Kidney glomerular epithelial cell (primary cell): ENCODE measurements at regions not wholly inside any gene's neighbourhood (a gene's known extent, or its start where the extent isn't known, plus 50 kb on each side); places are given as distances from the start of the nearest gene placed in this dataset.
"Not testable (repeated sequence)": the region's sequence is repeated elsewhere in the genome, so short reads cannot be mapped to it uniquely, and the experiment has no call there.

Experiments
- DNase-seq: peaks from one replicate; lab custom pipeline; 2025; lab: John Stamatoyannopoulos, UW

DNA sequence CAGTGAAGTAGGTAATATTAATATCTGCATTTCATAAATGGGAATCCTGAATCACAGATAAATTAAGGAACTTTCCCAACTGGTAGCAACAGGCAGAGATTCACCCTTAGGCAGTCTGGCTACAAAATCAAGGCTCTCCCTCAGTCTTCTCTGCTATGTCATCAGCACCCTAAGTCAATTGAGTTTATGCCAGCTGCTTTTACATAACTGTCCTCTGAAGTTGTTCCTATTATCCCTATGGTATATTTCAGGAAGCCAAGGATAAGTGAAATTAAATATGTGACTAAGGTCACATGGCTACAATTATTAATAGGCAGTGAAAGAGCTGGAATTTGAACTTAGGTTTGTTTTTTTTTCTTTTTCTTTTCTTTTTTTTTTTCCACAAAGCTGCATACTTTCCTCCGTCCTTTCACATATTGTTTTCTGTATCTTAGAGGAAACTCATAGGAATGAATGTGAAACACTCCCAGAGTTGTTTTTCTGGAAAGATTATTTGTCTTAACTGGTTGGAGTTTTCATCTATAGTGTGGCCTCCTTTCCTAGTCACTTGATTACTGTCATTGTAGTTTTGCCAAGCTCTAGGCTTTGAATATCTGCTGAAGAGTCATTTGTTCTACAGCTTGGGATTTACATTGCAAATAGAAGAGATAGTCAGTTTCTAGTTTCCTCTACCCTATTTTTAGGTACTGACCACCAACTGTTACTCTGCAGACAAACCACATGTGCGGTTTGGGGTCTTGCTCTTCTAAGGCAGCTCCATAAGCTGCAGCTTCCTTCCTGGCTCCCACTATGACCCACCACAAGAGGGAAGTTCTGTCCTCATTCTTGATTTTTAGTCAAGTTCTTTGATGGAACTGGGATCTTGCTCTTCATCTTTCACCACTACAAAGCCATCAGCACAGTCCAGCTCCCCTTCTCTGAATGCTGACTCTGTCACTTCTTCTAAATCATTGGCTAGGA lies 338.0 kb upstream of the KIAA1217 start:
- DNase-seq = no peak

DNA sequence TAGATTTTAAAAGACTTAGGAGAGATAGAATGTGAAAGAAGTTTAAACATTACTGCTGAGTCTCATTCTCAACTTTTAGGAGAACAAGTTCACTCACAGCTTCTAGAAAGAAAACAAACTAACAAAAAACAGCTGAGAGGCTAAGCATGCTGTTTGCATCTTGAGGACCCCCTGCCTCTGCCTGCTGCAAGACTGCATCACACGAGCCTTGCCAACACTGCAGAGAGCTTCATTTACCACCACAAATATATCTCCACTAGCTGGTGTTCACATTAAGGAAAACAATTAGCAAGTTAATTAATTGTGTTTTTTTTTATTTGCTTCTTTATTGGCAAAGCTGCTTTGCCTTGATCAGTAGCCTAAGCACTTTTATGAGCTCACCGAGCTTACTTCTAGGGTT lies 336.6 kb upstream of the KIAA1217 start:
- no peak for DNase-seq

DNA sequence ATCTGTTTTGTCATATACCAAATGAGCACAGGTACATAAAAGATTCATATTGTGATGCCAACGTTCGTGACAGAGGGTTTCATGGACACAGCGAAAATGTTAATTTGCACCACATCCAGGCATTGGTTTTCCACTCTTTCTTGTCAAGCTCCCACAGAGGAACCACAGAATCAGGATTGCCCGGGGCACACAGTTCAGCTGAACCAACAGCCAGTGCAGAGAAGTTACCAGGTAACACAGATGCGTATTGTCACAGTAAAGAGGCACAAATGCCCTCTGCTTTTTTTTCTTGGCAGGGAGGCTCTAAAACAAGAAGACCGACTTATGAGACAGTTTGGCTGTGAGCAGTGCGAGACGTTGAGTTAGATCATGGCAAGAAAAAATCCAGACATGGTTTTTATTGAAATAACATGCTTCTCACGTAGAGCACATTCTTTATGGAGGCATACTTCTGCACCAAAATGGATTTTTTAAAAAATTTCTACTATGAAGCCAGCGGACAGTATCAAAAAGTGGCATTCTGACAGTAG lies 331.1 kb upstream of the KIAA1217 start:
- no peak for DNase-seq

DNA sequence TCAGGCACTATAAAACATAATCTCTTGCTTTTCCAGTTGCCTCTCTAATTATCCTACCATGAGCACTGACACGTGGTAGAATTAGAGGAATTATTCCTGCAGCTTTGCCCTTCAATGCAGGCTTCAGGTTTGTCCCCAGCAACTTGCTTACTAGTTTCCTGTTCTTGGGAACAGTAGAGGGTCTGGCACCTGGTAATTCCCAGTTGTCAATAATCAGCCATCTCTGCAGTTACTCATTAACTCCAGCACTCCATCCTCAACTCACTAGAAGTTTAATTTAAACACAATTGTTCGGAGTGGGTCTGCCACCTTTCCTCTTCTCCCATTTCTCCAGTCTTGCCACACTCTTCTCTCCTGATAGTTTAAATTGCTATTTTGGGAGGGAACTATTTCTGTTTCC lies 324.3 kb upstream of the KIAA1217 start:
- DNase-seq = no peak

DNA sequence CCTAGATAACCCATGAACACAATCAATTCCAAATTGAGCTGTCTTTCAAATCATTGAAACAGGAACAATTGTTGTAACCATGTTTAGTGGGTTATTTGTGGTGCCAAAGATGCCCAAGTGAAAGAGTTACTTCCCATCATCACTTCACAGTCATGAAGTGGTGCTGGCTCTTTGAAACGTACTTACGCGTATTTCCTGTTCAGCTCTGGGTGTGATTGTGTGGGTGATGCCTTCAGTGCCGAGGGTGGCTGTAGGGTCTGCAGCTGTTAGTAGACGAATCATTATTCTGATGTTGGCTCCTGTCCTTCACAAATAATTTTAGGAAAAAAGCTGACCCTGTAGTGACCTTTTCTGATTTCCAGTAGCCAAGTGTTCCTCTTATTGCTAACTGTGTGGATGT lies 323.1 kb upstream of the KIAA1217 start:
- DNase-seq = no peak

DNA sequence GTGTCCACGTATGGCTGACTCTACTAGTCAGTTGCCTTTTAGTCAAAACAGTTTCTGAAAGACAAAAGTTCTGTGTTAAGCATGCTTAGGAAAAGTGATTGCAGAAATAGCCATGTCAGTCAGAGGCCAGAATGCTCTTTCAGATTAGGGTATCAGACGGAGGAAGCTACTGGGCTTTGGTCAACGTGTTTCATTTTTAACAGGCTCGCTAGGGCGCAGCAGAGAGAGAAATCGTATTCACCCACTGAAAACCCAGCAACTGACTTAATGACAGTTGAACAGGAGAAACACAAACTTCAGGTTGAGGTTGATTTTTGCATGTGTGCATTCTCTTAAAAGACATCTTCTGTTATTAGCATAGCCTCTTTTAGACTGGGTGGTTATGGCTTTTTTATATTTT lies 322.6 kb upstream of the KIAA1217 start:
- DNase-seq = no peak

DNA sequence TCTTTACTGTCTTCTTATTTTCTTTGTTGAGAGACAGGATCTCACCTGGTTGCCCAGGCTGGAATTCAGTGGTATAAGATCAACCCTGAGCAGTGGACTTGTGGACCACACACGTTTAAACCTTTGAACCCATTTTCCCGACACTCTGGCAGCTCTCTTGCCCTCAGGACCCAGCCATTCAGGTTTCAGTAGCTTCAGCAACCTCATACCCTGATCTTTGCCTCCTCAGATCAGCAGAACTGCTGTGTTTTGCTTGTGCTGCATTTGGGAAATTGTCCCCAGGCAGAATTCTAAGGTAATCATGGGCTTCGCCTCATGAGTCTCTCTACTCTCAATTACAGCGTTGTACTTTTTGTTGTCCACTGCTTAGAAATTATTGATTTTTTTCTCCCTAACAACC lies 317.6 kb upstream of the KIAA1217 start:
- DNase-seq = no peak

DNA sequence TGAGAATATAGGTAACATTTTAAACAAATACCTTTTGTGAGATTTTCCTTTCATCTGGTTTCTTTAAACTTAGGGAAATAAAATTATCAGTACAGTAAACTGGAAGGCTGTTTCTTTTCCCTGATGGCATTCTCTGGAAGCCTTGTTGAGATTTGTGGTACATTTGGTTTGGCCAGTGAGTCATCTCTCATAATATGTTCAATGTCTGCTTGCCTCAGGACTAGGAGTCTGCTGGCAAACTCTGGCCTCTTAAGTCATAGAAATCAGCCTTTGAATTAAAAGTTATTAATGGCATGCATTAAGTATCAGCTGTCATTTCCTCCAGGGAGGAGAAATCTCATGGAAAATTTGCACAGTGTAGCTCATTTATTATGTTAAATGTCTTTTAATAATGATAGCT lies 316.6 kb upstream of the KIAA1217 start:
- peak; percentile 10 for DNase-seq

DNA sequence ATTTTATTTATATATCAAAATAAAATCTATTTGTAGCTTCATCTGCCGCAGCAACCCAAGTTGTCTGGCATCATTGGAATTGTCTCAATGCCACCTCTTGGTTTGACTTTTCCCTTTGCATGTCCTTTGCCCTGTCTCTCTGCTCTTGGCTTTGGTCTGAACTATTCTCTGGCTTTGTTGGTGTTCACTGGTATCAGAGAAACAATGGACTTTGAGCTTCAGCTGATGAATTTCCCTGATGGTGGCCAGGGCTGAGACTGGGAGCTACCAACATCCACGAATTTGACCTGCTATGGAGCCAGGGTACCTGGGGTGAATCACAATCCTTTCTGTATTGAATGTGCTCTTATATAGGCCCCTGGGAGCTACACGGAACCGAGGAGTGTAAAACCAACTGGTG lies 311.7 kb upstream of the KIAA1217 start:
- no peak for DNase-seq

DNA sequence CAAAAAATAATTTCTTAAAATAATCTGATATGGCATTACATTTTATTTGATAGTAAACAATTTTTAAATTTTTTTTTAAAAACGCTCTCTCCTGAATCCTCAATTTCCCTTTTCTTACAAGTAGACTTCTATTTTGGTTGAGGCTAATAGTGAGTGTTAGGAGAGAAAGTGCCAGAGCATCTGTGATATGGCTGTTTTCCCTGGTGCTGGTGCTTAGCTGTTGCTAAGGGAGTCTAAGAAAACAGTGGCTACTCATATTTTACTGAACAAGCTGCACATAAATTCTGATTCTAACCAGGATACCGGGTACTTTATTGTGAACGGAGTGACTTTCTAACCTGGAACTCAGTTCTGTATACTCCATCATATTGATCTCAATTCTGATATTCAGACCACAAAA lies 311.1 kb upstream of the KIAA1217 start:
- DNase-seq = no peak

DNA sequence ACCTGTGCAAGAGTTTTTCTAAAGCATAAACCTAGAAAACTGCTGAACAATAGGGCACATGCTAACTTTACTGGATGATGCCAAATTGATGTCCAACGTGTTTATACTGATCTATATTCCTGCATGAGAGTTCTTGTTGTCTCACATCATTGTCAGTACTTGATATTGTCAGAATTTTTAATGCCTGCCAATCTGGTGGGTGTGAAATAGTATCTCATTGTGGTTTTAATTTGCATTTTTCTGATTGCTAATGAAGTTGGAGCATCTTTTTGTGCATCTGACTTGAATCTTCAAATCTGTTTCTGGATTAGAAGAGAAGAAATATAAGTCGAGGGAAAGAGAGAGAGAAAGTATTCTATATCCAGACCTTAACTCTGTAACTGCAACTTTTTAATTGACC lies 309.8 kb upstream of the KIAA1217 start:
- DNase-seq = no peak

DNA sequence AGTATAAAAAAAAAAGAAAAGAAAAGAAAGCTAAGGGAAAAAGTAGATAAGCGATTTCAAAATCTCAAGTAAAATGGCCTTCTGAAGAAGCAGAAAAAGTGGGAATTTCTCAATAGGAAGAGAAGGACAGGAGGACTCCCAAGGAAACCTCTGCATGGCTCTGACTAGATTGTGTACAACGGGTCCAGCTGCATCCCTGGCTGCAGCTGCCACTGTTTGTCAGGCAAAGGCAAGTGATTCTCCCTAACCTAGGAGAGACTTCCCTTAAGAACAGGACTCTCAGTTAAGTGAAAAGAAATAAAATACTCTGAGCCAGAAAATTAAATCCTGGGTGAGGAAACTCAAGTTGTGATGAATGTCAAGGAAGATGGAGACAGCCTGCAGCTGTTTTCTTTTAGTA lies 298.6 kb upstream of the KIAA1217 start:
- DNase-seq = no peak

DNA sequence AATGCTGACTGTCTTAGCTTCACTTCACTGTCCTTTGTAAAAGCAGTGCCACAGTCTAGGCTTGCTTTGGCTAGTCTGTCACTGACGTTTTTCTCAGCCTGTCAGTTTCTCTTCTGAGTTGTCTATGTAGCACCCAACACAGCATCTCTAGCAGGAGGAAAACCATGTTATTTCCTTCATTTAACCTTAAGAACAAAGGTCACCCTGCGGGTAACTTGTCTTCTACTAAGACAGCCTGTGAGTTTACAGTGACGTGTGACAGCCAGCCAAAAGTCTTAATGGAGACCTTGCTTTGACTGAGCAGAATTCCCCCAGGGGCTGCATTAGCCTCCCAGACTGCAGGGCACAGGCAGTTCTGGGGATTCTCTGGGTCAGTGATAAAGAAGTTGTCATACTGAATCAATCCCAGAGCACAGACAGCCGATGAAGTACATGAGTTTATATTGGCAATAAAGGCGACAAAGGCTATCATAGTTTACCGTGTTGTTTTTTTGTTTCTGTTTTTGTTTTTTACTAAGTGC lies 296.0 kb upstream of the KIAA1217 start:
- no peak for DNase-seq

DNA sequence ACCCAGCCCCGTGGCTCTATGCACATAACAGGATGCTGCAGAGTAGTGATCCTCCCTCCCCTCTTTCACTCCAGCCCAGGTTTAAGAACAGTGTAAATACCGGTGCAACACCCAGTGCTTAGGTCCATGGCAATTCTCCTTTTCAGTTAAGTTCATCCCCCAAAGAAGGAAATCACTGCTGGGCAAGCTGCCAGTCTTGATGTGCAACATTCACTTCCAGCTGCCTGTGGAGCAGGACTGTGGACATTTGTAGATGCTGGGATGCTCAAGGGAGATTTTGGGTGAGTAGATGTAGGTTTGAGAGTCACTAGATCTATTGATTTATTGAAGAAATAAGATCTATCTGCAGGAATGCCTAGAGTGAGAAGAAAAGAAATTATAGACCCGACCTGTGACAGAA lies 294.3 kb upstream of the KIAA1217 start:
- DNase-seq = no peak

DNA sequence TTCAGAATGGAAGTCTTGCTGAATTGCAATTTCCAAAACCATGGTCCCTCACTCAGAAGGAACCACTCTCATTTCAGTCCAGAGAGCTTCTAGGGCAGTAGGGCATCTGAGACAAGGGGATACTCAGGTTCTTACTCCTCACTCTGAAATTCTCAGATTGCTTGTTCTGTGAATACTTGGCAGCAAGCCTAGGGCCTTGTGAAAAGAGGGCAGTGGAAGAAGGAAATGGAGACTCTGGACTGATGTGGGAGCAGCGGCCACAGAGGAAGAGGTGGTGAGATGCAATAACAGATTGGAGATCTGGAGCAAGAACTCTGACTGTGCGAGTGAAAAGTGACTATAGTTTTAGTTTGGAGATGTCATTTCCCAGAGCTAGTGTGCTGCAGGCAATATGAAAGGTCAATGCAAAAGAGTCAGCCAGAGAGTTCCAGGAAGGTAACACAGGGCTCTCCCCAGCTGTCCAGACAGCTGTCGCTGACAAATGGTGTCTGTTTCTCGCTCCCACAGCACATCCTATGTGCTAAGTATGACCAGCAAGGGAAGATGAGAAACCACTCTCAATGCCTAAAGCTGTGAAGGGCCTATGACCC lies 291.6 kb upstream of the KIAA1217 start:
- DNase-seq = no peak

DNA sequence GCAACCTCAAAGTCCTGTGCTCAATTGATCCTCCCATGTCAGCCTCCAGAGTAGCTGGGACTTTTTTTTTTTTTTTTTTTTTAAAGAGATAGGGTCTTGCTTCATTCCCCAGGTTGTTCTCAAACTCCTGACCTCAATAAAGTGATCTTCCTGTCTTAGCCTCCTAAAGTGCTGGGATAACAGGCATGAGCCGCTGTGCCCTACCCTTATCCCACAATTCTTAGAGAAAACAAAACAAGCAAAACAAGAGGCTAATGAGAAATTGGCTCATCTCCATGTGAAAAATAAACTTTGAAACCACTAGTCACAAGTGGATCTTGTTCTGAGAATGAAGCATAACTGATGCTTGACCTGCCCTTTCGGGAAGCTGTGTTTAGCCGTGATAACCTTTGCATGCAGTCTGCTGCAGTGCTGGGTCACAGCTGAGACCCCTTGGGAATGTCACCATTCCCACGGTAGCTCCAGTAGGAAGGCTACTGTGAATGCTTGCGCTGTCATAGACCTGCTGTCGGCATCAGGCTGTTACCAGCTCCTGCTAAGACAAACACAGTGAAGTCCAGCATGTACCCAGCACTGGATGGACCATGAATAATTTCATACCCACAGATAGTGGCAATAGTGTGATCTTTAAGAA lies 290.7 kb upstream of the KIAA1217 start:
- DNase-seq = no peak

DNA sequence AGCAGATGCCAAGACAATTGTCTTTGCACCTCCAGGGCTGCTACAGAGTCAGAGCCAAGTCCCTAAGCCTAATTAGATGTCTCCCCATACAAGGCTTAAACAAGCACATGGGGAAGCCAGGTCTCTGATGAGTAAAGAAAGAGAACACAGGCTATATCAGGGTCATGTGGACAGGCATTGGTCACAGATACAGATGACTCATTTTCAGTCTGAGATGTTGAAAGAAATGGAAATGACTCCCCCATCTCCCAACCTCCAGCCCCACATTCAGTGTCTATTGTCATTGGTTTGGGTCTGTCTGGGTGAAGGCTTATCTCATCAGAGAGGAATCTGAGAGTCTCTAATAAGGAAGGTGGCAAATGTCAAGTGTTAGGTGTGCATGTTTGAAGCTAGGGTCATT lies 290.1 kb upstream of the KIAA1217 start:
- peak; percentile 33 for DNase-seq

DNA sequence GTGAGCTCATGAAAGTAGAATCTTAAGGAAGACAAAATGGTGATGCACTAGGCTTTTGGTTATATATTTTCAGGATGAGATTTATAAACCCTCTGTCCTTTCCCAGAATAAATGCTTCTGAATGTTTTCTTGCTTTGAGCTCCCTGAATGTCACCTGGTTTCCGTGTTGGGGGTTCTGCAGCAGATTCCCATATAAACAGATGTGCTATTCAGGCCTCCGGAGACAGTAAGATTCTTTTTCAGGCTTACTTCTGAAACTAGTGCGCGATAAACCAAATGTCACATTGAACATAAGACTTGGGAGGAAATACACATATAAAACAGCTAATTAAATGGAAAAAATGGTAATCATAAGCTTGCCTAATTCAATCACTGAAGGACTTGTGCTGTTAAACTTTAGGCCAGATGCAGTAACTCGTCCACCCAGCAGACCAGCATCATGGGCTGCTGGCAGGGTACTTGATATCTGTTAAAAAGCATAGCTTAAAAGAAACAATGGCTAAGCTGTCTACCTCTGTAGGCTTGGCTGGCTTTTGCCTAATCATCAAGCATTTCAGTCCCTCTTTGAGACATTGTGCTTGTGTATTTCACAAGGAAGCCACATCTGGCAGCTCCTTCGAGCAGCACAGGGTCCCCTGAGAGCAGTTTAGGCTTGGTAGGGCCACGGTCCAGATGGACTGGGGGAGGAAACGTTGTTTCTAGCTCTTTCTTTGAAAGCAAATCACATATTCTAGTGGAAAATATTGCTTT lies 281.2 kb upstream of the KIAA1217 start:
- DNase-seq = no peak

DNA sequence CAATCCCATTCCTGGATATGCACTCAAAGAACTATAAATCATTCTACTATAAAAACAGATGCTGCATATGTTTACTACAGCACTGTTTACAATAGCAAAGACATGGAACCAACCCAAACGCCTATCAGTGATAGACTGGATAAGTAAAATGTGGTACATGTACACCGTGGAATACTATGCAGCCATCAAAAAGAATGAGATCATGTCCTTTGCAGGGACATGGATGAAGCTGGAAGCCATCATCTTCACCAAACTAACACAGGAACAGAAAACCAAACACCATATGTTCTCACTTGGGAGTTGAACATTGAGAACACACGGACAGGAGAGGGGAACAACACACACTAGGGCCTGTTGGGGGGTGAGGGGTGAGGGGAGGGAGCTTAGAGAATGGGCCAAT lies 274.9 kb upstream of the KIAA1217 start:
- DNase-seq = not testable (repeated sequence)

DNA sequence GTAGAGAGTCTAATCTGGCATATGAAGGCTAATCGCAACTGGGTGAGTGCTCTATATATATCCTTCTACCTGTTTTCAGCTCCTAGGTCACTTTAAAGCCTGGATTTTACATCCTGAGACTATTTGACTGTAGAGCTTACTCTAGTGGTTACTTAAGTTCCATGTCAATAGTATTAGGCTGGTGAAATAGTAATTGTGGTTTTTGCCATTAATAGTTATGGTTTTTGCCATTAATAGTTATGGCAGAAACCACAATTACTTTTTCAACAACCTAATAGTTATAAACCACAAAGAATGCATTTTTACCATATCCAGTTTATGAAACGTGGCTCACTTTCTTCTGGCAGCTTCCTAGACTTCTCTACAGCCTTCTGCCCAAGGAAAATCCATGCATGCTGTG lies 263.1 kb upstream of the KIAA1217 start:
- DNase-seq = no peak

DNA sequence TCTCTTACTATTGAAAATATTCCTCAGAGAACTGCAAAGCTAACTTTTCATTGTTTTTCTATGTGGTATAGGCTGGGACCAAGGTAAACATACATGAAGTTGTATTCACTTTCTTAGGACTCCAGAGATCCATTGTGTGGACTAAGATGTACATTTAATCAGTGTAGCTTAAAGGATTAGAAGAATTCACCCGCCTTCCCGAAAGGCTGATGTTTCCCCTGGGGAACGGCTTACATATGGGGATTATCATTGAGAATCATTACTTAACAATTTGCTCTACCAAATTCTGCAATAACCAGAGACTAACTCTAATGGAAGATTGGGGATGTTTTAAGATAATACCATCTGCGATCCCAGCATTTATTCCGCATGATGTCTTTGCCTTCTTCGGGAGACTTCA lies 257.1 kb upstream of the KIAA1217 start:
- DNase-seq = no peak
